ENCODE measurements at regions not wholly inside any gene's neighbourhood (a gene's known extent, or its start where the extent isn't known, plus 50 kb on each side); places are given as distances from the start of the nearest gene placed in this dataset.
"Not testable (repeated sequence)": the region's sequence is repeated elsewhere in the genome, so short reads cannot be mapped to it uniquely, and the experiment has no call there.

GRCh38 chr6:804771-805170 is 111.8 kb upstream of the EXOC2 start:
- no peak overlapping the region for H3K27ac ChIP-seq
- peaks cover 9% of the 10 kb centered on the region for H3K4me1 ChIP-seq (replicated peaks)
- no peaks in the 10 kb centered on the region for H3K27me3 ChIP-seq (replicated peaks)
- H3K9me3 ChIP-seq (replicated peaks) = no peaks in the 10 kb centered on the region
- no peak for DNase-seq (ENCODE audit: low read depth in 1 of 2, low spot score in 2 of 2)
- H3K4me3 ChIP-seq = no peak overlapping the region
- no peaks in the 10 kb centered on the region for H3K36me3 ChIP-seq

DNA sequence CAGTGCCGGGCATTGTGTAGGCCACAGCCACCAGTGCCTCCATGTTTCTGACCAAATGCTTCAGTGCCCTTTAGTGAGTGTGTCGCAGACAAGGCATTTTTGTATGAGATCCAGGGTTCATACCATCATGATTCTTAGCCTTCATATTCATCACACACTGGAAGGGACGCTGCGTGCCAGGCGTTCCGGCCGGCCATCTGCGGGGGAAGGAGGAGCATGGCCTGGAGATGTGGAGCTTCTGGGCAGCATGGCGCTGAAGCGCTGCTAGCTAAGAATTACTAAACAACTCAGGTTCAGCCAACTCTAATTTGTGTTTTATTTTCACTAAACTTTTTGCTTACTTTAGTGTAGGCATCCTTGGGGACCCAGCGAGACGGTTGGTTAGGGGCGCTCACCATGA is 111.4 kb upstream of the EXOC2 start:
- H3K27ac ChIP-seq = no peak overlapping the region
- no peak overlapping the region for H3K4me3 ChIP-seq
- H3K4me1 ChIP-seq (replicated peaks) = peaks cover 14% of the 10 kb centered on the region
- no peaks in the 10 kb centered on the region for H3K27me3 ChIP-seq (replicated peaks)
- no peaks in the 10 kb centered on the region for H3K36me3 ChIP-seq
- DNase-seq (ENCODE audit: low read depth in 1 of 2, low spot score in 2 of 2) = no peak
- H3K9me3 ChIP-seq (replicated peaks) = no peaks in the 10 kb centered on the region

DNA sequence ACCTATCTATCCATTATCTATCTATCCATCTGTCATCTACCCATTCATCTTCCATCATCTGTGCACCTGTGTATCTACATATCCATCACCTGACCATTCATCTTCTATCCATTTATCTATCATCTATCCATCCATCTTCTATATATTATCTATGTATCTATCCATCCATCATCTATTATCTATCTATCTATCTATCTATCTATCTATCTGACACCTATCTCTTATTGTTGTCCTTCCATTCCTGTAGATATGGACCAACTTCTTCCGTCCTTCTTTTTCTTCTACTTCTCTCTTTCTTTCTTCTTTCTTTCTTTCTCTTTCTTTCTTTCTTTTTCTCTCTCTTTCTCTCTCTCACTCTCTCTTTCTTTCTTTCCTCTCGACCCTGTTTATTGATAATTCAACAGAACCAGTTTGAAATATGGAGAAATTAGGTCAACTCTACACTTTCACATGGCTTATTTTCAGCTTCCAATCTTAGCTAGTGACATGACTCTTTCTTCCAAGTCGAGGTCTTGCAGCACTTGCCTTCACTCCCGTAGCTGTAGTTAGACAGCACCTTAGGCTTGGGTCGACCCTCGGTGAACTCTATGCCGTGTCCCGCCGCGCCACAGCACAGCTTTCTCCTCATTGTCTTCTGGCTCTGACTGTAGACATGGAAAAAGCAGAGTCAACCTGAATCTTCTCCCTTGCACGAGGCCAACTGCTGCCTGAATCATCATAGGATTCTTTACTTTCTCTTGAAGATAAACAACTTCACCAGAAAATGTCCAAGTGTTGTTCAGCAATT is 110.4 kb upstream of the EXOC2 start:
- Histone ChIP-seq H3K9me3 (replicated peaks) (no peaks in the 10 kb centered on the region), H3K4me1 (replicated peaks) (peaks cover 19% of the 10 kb centered on the region), H3K36me3 (no peaks in the 10 kb centered on the region), H3K27me3 (replicated peaks) (no peaks in the 10 kb centered on the region), H3K27ac (no peak overlapping the region), H3K4me3 (no peak overlapping the region)
- DNase-seq (ENCODE audit: low read depth in 1 of 2, low spot score in 2 of 2) = no peak

DNA sequence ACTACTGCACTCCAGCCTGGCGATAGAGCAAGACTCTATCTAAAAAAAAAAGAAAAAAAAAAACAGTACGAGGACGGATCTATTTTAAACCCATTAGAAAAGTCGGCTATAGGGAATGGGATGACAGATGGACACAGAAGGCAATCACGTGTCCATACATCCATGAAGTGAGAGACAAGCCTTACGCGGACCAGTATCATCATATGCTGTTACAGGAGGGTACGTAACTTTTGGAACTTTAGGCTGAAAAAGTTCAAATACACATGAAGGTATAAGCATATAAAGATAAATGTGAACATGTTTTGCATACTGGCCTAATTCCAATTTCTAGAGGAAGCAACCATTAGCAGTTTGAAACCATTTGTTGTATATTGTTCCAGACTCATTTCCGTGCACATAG is 109.8 kb upstream of the EXOC2 start:
- DNase-seq (ENCODE audit: low read depth in 1 of 2, low spot score in 2 of 2) = no peak
- no peaks in the 10 kb centered on the region for H3K9me3 ChIP-seq (replicated peaks)
- no peaks in the 10 kb centered on the region for H3K27me3 ChIP-seq (replicated peaks)
- H3K27ac ChIP-seq = no peak overlapping the region
- H3K36me3 ChIP-seq = no peaks in the 10 kb centered on the region
- no peak overlapping the region for H3K4me3 ChIP-seq
- peaks cover 23% of the 10 kb centered on the region for H3K4me1 ChIP-seq (replicated peaks)

DNA sequence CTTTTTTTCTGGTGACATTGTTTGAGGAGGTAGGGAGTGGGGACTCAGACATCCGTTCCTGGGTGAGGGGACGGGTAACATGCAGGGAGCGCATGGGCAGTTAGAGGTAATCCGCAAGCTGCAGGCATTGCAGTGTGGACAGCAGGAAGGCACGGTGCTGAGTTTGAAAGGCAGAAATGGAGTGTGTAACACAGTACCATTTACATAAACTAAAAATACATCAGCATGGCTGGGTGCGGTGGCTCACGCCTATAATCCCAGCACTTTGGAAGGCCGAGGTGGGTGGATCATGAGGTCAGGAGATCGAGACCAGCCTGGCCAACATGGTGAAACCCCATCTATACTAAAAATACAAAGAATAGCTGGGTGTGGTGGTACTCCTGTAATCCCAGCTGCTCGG is 109.3 kb upstream of the EXOC2 start:
- not testable (repeated sequence) for H3K9me3 ChIP-seq (replicated peaks); H3K36me3 ChIP-seq; H3K27ac ChIP-seq; DNase-seq (ENCODE audit: low read depth in 1 of 2, low spot score in 2 of 2); H3K27me3 ChIP-seq (replicated peaks); H3K4me3 ChIP-seq
- H3K4me1 ChIP-seq (replicated peaks) = peaks cover 23% of the 10 kb centered on the region

- Histone ChIP-seq H3K27ac (no peak overlapping the region), H3K27me3 (replicated peaks) (no peaks in the 10 kb centered on the region), H3K4me3 (no peak overlapping the region), H3K4me1 (replicated peaks) (peaks cover 23% of the 10 kb centered on the region), H3K36me3 (no peaks in the 10 kb centered on the region), H3K9me3 (replicated peaks) (no peaks in the 10 kb centered on the region)
- no peak for DNase-seq (ENCODE audit: low read depth in 1 of 2, low spot score in 2 of 2)
Observed at GRCh38 chr6:799769-800168, 106.8 kb upstream of the EXOC2 start.

- Histone ChIP-seq H3K36me3 (no peaks in the 10 kb centered on the region), H3K27me3 (replicated peaks) (no peaks in the 10 kb centered on the region), H3K4me3 (no peak overlapping the region), H3K27ac (no peak overlapping the region), H3K9me3 (replicated peaks) (no peaks in the 10 kb centered on the region), H3K4me1 (replicated peaks) (peaks cover 23% of the 10 kb centered on the region)
- DNase-seq (ENCODE audit: low read depth in 1 of 2, low spot score in 2 of 2) = peak; percentile 62 to 77
Observed at GRCh38 chr6:797479-798077, 104.6 kb upstream of the EXOC2 start.

DNA sequence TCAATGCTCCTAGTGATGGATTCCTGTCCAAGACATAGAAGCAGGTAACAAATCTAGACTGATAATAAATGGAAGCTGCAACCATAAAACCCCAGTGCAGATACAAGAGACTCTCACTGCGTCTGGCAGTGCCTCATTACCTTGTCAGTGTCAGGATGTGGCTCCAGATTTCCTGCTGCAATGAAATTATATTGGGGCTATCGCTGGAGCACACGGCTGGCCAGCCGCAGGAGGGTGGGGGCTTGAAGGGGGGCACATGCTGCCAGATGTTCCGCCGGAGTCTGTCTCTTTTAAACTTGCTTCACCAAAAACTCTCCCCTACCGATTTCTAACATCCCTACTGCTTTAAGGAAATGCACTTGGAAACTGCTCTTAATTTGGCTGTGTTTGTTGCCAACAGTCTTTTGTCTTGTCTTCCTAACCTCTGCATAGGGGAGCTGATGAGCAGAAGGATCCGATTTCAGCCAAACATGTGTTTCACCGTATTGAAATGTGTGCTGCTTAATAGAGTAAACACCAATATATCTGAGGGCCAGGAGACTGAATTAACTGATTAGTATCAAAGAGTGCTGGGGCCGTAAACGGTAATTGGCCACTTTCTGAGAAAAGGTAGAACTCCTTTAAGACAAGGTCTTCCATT is 102.2 kb upstream of the EXOC2 start:
- Histone ChIP-seq H3K4me3 (no peak overlapping the region), H3K4me1 (replicated peaks) (peaks cover 17% of the 10 kb centered on the region), H3K27ac (no peak overlapping the region), H3K27me3 (replicated peaks) (no peaks in the 10 kb centered on the region), H3K9me3 (replicated peaks) (no peaks in the 10 kb centered on the region), H3K36me3 (no peaks in the 10 kb centered on the region)
- no peak for DNase-seq (ENCODE audit: low read depth in 1 of 2, low spot score in 2 of 2)

DNA sequence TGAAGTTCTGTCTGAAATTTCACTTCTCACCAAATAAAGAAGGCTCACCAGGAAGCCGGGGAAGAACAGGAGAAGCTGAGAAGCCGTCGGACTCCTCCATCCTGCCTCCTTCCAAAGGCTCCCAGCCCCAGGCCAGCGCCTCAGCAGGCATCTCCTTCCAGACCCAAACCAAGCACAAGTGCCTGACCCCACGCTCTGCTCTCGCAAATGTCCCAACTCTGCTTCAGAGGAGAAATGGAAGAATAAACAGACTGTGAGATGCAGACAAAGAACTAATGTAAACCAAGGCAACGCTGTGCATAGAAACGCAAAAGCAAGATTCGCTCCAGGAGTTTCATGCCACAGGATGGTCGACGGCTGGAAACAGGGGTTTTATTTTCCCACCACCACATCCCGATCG is 100.3 kb upstream of the EXOC2 start:
- Histone ChIP-seq H3K4me3 (no peak overlapping the region), H3K27me3 (replicated peaks) (no peaks in the 10 kb centered on the region), H3K4me1 (replicated peaks) (peaks cover 3% of the 10 kb centered on the region; the same call in 1 of the 2 replicates), H3K27ac (no peak overlapping the region), H3K9me3 (replicated peaks) (no peaks in the 10 kb centered on the region), H3K36me3 (no peaks in the 10 kb centered on the region)
- DNase-seq (ENCODE audit: low read depth in 1 of 2, low spot score in 2 of 2) = no peak

DNA sequence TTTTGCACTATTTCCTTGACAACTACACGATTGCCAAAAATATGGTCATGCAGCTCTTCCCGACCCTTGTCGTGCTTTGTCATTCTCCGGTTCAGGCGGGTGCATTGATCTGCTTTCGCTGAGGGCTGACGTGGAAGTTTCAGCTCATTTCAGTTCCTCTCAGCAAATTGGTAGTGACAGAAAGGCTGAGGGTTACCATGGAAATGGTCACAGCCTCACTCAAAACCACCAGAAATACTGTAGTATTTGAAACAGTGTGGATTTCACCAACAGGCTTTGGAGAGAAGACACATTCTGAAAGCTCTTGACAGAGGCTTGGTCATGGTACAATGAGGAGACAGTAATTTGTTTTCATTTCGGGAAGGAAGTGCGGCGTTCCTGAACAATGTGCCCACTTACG is 99.7 kb upstream of the EXOC2 start:
- Histone ChIP-seq H3K27me3 (replicated peaks) (no peaks in the 10 kb centered on the region), H3K27ac (no peak overlapping the region), H3K36me3 (no peaks in the 10 kb centered on the region), H3K4me1 (replicated peaks) (no peaks in the 10 kb centered on the region; the same call in 1 of the 2 replicates), H3K9me3 (replicated peaks) (no peaks in the 10 kb centered on the region), H3K4me3 (no peak overlapping the region)
- DNase-seq (ENCODE audit: low read depth in 1 of 2, low spot score in 2 of 2) = no peak

DNA sequence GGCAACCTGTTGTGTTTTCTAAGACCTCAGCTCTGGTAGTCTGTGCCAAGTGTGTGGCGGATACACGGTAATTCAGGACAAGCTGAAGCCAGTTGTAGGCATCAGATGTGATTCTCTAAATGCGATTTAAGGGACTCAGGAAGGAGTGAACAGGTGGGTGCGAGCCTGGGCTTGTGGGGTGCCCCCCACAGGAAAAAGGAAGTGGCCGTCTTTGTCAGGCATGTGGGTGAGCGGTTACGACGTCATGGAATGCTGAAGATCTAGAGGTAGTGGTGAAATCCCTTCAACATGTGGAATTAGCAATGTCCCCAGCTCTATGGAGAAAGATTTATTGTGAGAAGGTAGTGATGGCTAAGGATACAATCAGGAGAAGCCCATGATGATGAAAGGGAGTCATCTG is 95.1 kb upstream of the EXOC2 start:
- Histone ChIP-seq H3K9me3 (replicated peaks) (no peaks in the 10 kb centered on the region), H3K4me3 (no peak overlapping the region), H3K36me3 (no peaks in the 10 kb centered on the region), H3K4me1 (replicated peaks) (no peaks in the 10 kb centered on the region), H3K27ac (no peak overlapping the region), H3K27me3 (replicated peaks) (no peaks in the 10 kb centered on the region)
- DNase-seq (ENCODE audit: low read depth in 1 of 2, low spot score in 2 of 2) = no peak

GRCh38 chr6:786946-787763 is 94.2 kb upstream of the EXOC2 start:
- Histone ChIP-seq H3K36me3 (no peaks in the 10 kb centered on the region), H3K27ac (no peak overlapping the region), H3K4me1 (replicated peaks) (no peaks in the 10 kb centered on the region), H3K9me3 (replicated peaks) (no peaks in the 10 kb centered on the region), H3K4me3 (no peak overlapping the region), H3K27me3 (replicated peaks) (no peaks in the 10 kb centered on the region)
- no peak for DNase-seq (ENCODE audit: low read depth in 1 of 2, low spot score in 2 of 2)

GRCh38 chr6:783966-784735 is 91.2 kb upstream of the EXOC2 start:
- no peaks in the 10 kb centered on the region for H3K9me3 ChIP-seq (replicated peaks)
- H3K36me3 ChIP-seq = no peaks in the 10 kb centered on the region
- H3K4me3 ChIP-seq = no peak overlapping the region
- no peaks in the 10 kb centered on the region for H3K27me3 ChIP-seq (replicated peaks)
- no peak overlapping the region for H3K27ac ChIP-seq
- DNase-seq (ENCODE audit: low read depth in 1 of 2, low spot score in 2 of 2) = no peak
- H3K4me1 ChIP-seq (replicated peaks) = no peaks in the 10 kb centered on the region

Measured in SJSA1 (cell line).